ENCODE measurements at regions not wholly inside any gene's neighbourhood (a gene's known extent, or its start where the extent isn't known, plus 50 kb on each side); places are given as distances from the start of the nearest gene placed in this dataset.

DNA sequence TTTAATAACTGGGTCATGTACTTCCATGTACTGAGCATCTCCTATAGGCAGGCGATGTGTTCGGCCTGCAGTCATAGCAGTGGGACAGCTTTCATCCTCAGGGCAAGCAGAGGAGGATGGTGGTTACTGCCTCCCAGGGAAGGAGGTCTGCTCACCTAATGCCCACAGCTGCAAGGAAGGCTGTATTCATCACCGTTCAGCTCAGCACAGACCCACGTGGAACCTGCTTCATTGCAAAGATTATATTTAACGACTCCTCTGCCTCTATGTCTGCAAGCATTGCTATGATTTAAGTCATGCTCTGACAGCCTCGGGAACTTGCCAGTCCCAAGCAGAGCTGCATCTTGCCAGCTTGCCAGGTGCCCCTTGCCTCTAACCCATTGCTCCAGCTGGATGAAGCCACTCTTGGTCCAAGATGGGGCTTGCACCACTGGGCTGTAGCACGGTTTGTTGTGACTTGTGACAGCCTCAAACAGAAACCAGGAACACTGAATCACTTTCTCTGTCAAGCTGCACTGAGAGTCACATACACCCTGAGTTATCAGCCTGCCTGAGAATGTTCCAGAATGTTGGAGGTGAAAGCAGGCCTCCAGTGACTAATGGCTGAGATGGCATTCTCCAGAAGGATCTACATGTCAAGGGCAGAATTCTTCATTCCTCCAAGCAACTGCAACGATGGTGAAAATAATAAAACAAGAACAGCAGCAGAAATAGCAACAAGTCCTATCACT, 651.1 kb upstream of the ID2 start:
- no peak for DNase-seq (ENCODE audit: low spot score)

- no peak for DNase-seq (ENCODE audit: low spot score)
Measured at GRCh38 chr2:8031370-8031769, 650.5 kb upstream of the ID2 start.

DNA sequence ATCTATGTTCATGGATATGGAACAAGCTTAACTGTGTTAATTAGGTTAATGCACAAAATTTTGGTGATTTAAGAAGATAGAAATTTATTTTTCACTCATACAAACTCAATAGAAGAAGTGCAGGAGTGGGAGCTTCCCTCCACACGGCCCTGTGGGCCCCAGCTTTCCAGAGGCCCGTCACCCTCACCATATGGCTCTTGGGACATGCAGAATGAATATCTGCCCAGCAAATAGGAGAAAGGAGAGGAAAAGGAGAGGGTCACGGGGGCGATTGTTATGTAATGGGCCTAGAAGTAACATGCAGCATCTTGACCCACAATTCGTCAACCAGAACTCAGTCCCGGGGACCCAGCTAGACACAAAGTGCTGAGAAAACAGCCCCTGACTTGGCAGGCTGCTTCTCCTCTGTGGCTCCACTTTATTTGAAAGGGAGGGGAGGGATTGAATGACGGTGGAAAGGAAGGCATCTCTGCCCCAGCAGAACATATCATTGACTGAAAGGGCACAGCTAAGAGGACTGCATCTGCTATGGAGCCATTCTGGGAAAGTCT, 648.2 kb upstream of the ID2 start:
- DNase-seq (ENCODE audit: low spot score): no peak

DNA sequence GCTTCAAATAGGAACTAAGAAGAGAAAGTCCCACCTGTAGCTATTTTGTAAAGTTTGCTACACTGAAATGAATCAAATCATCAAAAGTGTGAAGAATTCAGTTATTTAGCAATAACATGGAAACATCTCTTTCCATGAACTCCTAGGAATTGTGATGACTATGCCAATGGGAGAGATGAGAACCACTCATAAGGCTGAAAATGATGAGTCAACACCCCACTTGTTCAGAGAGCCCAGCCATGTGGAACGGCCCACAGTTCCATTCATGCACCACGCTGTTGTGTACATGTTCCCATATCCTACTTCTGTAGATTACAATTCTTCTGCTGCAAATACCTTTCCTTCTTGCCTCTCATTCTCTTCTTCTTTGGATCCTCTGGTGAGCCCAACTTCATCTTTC, 645.5 kb upstream of the ID2 start:
- DNase-seq (ENCODE audit: low spot score): no peak

GRCh38 chr2:8039732-8040131, 642.1 kb upstream of the ID2 start:
- DNase-seq (ENCODE audit: low spot score): no peak

GRCh38 chr2:8043295-8043694, 638.6 kb upstream of the ID2 start:
- DNase-seq (ENCODE audit: low spot score): no peak

GRCh38 chr2:8044046-8044594, 637.7 kb upstream of the ID2 start:
- DNase-seq (ENCODE audit: low spot score): no peak

DNA sequence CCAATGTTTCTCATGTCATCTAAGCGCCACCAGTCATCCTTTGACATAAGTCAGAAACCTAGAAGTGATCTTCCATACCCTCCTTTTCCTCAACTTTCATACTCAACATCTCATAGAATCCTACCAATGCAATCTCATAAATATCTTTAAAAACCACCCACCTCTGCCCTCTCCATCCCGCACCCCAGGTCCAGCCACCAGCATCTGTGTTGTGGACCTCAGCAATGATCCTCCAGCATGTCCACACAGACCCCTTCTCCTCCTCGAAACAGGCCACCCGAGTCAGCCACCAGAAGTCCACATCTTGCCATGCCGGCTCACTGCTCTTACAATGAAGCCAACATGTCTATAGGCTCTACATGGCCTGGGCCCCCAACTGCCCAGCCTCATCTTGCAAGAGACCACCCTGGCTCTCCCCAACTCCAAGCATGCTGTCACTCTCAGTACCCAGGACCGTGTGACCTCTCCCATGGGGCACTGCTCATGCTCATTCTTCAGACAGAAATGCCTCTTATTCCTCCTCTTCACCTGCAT, 636.7 kb upstream of the ID2 start:
- no peak for DNase-seq (ENCODE audit: low spot score)

- no peak for DNase-seq (ENCODE audit: low spot score)
Measured at GRCh38 chr2:8046849-8047248, 635.0 kb upstream of the ID2 start.

GRCh38 chr2:8049176-8049575, 632.7 kb upstream of the ID2 start:
- DNase-seq (ENCODE audit: low spot score): no peak

DNA sequence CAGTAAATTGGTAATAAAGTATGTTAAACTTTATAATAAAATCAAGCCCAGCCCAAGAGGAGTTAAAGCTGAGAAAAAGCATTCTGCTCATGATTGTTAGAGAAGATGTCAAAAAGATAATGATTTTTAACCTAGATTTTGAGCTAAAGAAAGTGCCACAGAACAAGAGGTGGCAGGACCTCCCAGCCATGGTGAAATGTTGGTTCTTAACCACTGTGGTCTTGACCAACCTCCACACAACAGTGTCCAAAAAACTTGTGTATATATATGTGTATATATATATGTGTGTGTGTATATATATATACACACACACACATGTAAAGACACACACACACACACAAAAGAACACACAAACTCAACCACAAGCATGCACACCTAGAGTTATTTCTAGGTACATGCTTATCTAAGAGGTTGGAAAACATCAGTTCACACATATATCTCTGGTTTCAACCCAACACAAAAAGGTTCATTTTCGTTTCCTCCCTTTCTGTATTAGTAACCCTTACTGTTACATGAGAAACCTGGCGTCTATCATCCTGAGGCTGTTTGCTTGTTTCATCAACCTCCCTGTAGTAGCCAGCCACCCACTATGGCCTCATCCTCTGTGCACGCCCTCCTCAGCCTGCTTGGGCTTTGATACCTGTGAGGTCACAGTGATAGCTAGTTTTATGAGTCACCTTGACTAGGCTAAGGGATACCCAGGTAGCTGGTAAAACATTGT, 631.8 kb upstream of the ID2 start:
- DNase-seq (ENCODE audit: low spot score): no peak

DNA sequence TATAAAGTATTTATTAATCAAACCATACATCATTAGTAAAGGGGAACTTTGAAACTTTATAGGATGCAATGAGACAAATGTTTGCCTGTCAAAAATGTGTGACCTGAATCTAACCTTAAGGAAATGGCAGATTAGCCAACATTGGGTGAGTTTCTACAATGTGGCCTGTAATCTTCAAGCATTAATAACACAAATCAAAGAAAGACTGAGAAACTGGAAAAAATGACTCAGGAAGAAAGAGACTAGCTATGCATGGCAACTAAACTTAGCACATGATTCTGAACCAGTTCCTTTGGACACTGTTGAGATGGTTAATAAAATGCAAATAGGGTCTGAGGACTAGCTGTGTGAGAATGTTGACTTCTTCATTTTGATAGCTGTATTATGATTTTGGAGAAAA, 628.6 kb upstream of the ID2 start:
- DNase-seq (ENCODE audit: low spot score): no peak

DNA sequence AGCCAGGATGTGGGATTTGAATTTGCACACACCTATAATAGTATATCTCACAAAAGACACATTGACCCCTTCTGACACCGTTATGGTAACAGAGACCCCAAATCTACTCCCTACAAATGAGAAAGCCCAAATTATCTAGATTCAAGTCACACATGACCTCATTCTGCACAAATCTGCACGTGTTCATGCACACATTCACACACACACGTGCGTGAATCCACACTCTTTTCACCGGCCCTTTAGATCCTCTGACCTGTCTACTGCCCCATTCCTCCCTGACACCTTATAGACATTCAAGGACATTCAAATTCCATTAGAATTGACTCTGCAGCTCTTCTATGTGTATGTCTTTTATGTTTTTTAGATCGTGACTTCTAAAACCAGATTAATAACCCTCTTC, 627.8 kb upstream of the ID2 start:
- DNase-seq (ENCODE audit: low spot score): no peak

GRCh38 chr2:8058652-8059051, 623.2 kb upstream of the ID2 start:
- no peak for DNase-seq (ENCODE audit: low spot score)

GRCh38 chr2:8059255-8059654, 622.6 kb upstream of the ID2 start:
- DNase-seq (ENCODE audit: low spot score): no peak

DNA sequence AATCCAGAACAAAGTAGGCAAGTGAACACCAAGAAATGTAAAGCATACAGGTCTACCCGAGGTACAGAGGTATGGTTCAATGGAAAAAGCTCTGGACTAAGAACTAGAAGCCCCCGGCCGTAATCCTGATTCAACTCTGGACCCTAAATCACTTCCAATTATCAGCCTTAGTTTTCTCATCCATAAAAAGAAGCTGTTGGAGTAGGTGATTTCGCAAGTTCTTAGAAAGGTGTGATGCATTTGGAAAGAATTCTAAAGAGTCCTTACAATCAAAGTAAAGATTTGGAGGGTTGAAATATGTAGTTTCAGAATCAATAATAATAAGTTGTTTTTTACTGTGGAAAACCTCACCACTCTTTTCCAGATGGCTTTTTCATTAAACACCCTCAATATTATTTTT, 622.1 kb upstream of the ID2 start:
- DNase-seq (ENCODE audit: low spot score): no peak

DNA sequence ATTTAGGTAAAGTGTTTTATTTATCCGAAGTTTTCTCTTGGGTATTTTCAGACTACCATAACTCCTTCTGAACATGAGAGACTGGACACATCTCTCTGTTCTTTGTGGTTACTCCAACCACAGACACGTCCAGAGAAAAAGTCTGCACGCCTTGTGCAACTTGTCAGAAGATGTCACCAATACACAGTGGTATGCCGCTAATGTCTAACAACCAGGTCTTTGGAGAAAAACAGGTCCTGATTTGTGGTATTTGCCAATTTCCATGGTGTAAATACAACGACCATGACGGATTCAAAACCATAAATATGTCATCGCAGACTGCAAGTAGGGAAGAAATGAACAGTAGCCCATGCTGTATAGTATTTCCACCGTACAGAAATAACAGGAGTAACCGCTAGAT, 620.6 kb upstream of the ID2 start:
- no peak for DNase-seq (ENCODE audit: low spot score)

- DNase-seq (ENCODE audit: low spot score): no peak
Measured at GRCh38 chr2:8064603-8065002, 617.3 kb upstream of the ID2 start.

- DNase-seq (ENCODE audit: low spot score): no peak
Measured at GRCh38 chr2:8065191-8065590, 616.7 kb upstream of the ID2 start.

- DNase-seq (ENCODE audit: low spot score): no peak
Measured at GRCh38 chr2:8067784-8068336, 614.0 kb upstream of the ID2 start.

DNA sequence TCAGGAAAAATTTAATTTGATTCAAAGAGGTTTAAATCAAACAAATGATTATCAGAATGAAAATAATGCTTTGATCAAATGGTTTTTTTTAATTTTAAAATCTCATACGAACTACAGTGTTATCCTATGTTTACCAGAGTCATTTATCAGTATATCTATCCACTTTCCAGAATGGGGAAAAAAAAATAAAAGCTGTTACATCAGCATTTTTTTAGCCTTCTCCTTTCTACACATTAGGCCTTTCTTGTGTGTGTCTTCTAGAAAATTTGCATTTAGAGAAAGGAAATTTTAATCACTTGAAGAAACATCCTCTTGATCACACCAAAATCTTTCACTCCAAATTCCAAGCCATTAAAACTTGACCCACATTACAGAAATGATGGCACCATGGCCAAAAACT, 608.9 kb upstream of the ID2 start:
- DNase-seq (ENCODE audit: low spot score): no peak

DNA sequence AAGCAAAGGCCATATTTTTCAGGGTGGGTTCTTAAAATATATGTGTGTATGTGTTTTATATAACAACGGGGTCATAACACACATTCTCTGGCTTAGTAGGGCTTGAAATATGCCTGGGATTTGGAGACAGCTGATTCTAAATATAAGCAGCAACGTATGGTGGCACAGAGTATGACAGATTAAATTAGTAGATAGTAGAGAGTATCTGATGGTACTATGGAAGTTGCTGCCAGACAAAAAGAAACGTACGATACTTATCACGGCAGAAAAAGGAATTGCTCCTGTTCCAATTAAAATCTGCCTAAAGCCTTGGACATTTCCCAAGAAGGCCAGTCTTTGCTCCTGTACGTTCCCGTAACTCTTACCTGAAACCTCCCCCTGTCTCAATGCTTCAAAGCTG, 607.9 kb upstream of the ID2 start:
- DNase-seq (ENCODE audit: low spot score): no peak

Data from HT-29 (cell line).